LNCAP (cell line): ENCODE measurements at regions not wholly inside any gene's neighbourhood (a gene's known extent, or its start where the extent isn't known, plus 50 kb on each side); places are given as distances from the start of the nearest gene placed in this dataset.

Experiments
- CTCF ChIP-seq: fragments of 450-650 bp; IDR thresholded peaks from 2 replicates; pipeline ENCODE4 v1.5.1; 2017; ENCODE audit warnings: mild to moderate bottlenecking

GRCh38 chr9:103837940-103838339, 256.2 kb upstream of the SMC2 start:
- TF ChIP-seq CTCF = no peak

GRCh38 chr9:103839197-103839596, 254.9 kb upstream of the SMC2 start:
- TF ChIP-seq CTCF = no peak

- TF ChIP-seq CTCF = no peak
These were observed 226.2 kb upstream of the SMC2 start for GRCh38 chr9:103867886-103868285.

- TF ChIP-seq CTCF = no peak
These were observed 221.3 kb upstream of the SMC2 start for GRCh38 chr9:103872811-103873210.

GRCh38 chr9:103881419-103881818, 212.7 kb upstream of the SMC2 start:
- no peak for TF ChIP-seq CTCF

DNA sequence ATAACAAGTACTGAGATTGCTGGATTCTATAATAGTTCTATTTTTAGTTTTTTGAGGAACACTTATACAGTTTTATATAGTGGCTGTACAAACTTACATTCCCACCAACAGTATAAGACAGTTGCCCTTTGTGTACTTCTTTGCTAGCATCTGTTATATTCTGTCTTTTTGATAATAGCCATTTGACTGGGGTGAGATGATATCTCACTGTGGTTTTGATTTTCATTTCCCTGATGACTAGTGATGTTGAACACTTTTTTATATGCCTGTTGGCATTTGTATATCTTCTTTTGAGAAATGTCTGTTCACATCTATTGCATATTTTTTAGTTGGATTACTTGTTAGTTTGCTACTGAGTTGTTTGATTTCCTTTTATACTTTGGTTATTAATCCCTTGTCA, 204.1 kb upstream of the SMC2 start:
- no peak for TF ChIP-seq CTCF

- TF ChIP-seq CTCF = no peak
These were observed 199.9 kb upstream of the SMC2 start for GRCh38 chr9:103894184-103894583.

DNA sequence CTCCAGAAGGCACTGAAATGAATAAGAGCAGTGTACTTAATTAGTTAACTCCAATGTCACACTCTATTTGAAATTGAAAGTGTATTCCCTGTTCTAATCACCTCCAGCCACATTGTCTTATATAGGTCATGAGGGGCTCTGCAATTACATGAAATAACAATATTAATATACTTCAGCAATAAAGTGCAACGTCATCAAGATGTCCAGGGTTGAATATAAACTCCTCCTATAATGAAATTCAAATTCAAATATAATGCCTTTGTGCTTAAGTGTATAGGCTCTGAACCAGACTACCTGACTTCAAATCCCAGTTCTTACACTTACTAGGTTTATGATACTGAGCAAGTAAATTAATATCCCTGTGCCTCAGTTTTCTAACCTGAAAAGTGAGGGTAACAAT, 195.6 kb upstream of the SMC2 start:
- no peak for TF ChIP-seq CTCF
